ENCODE measurements at regions not wholly inside any gene's neighbourhood (a gene's known extent, or its start where the extent isn't known, plus 50 kb on each side); places are given as distances from the start of the nearest gene placed in this dataset.

GRCh38 chr4:96170198-96170597 is 330.3 kb downstream of the PDHA2 start:
- no peak for DNase-seq
- Mint-ChIP-seq H3K36me3 (ENCODE audit: low read depth) (no peaks in the 10 kb centered on the region), H3K27me3 (ENCODE audit: low read depth, poor library complexity) (no peaks in the 10 kb centered on the region), H3K4me3 (no peak overlapping the region), H3K4me1 (no peaks in the 10 kb centered on the region), H3K27ac (no peak overlapping the region), H3K9me3 (no peaks in the 10 kb centered on the region)
- no peak for TF ChIP-seq CTCF (IDR thresholded peaks at IDR 0.05)

- H3K36me3 Mint-ChIP-seq (ENCODE audit: low read depth), result no peaks in the 10 kb centered on the region
- H3K27me3 Mint-ChIP-seq (ENCODE audit: low read depth, poor library complexity), result no peaks in the 10 kb centered on the region
- H3K4me3 Mint-ChIP-seq, result no peak overlapping the region
- H3K9me3 Mint-ChIP-seq, result no peaks in the 10 kb centered on the region
- H3K27ac Mint-ChIP-seq, result no peak overlapping the region
- no peak for TF ChIP-seq CTCF (IDR thresholded peaks at IDR 0.05)
- no peaks in the 10 kb centered on the region for H3K4me1 Mint-ChIP-seq
- no peak for DNase-seq
Observed at GRCh38 chr4:96173756-96174155, 333.9 kb downstream of the PDHA2 start.

- H3K4me1 Mint-ChIP-seq, result no peaks in the 10 kb centered on the region
- H3K27me3 Mint-ChIP-seq (ENCODE audit: low read depth, poor library complexity), result no peaks in the 10 kb centered on the region
- H3K4me3 Mint-ChIP-seq, result no peak overlapping the region
- H3K36me3 Mint-ChIP-seq (ENCODE audit: low read depth), result no peaks in the 10 kb centered on the region
- no peak overlapping the region for H3K27ac Mint-ChIP-seq
- no peak for TF ChIP-seq CTCF (IDR thresholded peaks at IDR 0.05)
- no peaks in the 10 kb centered on the region for H3K9me3 Mint-ChIP-seq
- no peak for DNase-seq
Observed at GRCh38 chr4:96175871-96176270, 336.0 kb downstream of the PDHA2 start.

- Mint-ChIP-seq H3K27me3 (ENCODE audit: low read depth, poor library complexity) (peaks cover 3% of the 10 kb centered on the region), H3K4me3 (no peak overlapping the region), H3K27ac (no peak overlapping the region), H3K36me3 (ENCODE audit: low read depth) (no peaks in the 10 kb centered on the region), H3K9me3 (no peaks in the 10 kb centered on the region), H3K4me1 (no peaks in the 10 kb centered on the region)
- DNase-seq, result no peak
- TF ChIP-seq CTCF (IDR thresholded peaks at IDR 0.05), result no peak
Observed at GRCh38 chr4:96183611-96184010, 343.7 kb downstream of the PDHA2 start.

GRCh38 chr4:96186593-96186992 is 346.7 kb downstream of the PDHA2 start:
- no peak for TF ChIP-seq CTCF (IDR thresholded peaks at IDR 0.05)
- no peak overlapping the region for H3K4me3 Mint-ChIP-seq
- no peaks in the 10 kb centered on the region for H3K9me3 Mint-ChIP-seq
- no peaks in the 10 kb centered on the region for H3K36me3 Mint-ChIP-seq (ENCODE audit: low read depth)
- H3K27ac Mint-ChIP-seq, result no peak overlapping the region
- H3K4me1 Mint-ChIP-seq, result no peaks in the 10 kb centered on the region
- DNase-seq, result no peak
- H3K27me3 Mint-ChIP-seq (ENCODE audit: low read depth, poor library complexity), result peaks cover 3% of the 10 kb centered on the region

- H3K9me3 Mint-ChIP-seq, result no peaks in the 10 kb centered on the region
- H3K36me3 Mint-ChIP-seq (ENCODE audit: low read depth), result no peaks in the 10 kb centered on the region
- no peaks in the 10 kb centered on the region for H3K4me1 Mint-ChIP-seq
- TF ChIP-seq CTCF (IDR thresholded peaks at IDR 0.05), result no peak
- DNase-seq, result no peak
- peaks cover 3% of the 10 kb centered on the region for H3K27me3 Mint-ChIP-seq (ENCODE audit: low read depth, poor library complexity)
- no peak overlapping the region for H3K27ac Mint-ChIP-seq
- no peak overlapping the region for H3K4me3 Mint-ChIP-seq
Observed at GRCh38 chr4:96189761-96190160, 349.9 kb downstream of the PDHA2 start.
